ENCODE measurements at regions not wholly inside any gene's neighbourhood (a gene's known extent, or its start where the extent isn't known, plus 50 kb on each side); places are given as distances from the start of the nearest gene placed in this dataset.

DNA sequence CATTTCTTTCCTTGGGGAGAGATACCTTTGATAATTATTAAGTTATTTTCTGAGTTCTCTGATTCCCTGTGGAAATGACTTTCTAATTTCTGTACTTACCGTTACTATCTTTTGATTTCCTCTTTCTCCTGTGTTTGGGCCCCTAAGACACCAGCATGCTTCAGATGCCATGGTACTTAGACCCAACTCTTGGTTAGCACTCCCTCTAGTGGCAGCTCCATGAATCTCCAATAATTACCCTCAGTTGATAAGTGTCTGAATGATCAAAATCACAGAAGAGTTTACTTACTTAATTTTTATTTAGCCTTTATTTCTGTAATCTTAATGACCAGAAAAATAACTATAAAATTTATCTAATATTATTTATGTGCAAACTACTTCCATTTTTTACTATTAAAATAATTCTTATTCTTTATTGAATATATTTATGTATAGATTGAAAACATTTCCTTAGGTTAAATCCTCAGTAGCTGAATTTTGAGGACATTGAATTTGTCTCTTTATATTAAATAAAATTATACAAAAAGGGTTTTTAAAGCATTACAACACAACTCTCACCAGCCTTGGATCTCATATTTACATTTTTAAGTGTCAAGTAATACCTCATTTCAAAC lies 300.4 kb downstream of the KCNS3 start:
- no peaks in the 10 kb centered on the region for H3K36me3 ChIP-seq (ENCODE audit: control insufficient read depth in 2 of 2, insufficient read depth in 2 of 2, low read length in 1 of 2)
- no peak overlapping the region for H3K27ac ChIP-seq (ENCODE audit: low read depth in 2 of 2, low read length in 1 of 2)
- 16% methylated on average over 1 of the region's 1 CpG for WGBS, 2 donors
- peaks cover 0 to 2% of the 10 kb centered on the region in 2 donors for H3K27me3 ChIP-seq (ENCODE audit: control insufficient read depth in 1 of 2, insufficient read depth in 2 of 2, low read length in 2 of 2)
- no peak overlapping the region for H3K4me3 ChIP-seq (ENCODE audit: low read depth in 1 of 2, low read length in 2 of 2)
- H3K9me3 ChIP-seq (ENCODE audit: control insufficient read depth in 2 of 2, insufficient read depth in 1 of 2, low read depth in 1 of 2, low read length in 1 of 2) = no peaks in the 10 kb centered on the region
- H3K4me1 ChIP-seq (ENCODE audit: control insufficient read depth in 2 of 2, insufficient read depth in 2 of 2, low read length in 1 of 2) = no peaks in the 10 kb centered on the region

DNA sequence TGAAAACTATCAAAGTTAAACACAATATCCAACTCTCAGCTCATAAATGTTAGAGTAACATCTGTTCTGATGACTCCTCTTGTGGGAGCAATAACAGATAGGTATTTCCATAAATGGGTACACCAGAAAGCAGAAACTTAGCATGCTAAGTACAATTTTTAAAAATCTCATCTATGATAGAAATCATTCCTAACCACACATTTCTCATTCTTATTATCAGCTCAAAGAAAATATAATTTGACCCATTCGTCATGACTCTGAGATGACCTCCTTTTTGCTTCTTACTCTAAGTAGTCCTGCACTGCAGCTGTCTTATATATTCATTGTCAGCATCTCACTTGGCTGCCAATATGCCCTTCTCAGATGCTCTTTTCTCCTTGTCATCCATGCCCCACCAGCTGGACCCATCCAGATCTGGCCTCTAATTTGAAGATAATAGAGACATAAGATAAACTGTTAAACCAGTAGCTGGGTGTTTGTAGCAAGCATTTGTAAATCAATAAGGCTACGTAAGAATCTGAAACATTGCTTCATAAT lies 298.3 kb downstream of the KCNS3 start:
- no peaks in the 10 kb centered on the region for H3K27me3 ChIP-seq (ENCODE audit: control insufficient read depth in 1 of 2, insufficient read depth in 2 of 2, low read length in 2 of 2)
- no peak overlapping the region for H3K27ac ChIP-seq (ENCODE audit: low read depth in 2 of 2, low read length in 1 of 2)
- no peaks in the 10 kb centered on the region for H3K4me1 ChIP-seq (ENCODE audit: control insufficient read depth in 2 of 2, insufficient read depth in 2 of 2, low read length in 1 of 2)
- WGBS, 2 donors = 83 to 85% methylated on average over 2 of the region's 2 CpGs
- H3K4me3 ChIP-seq (ENCODE audit: low read depth in 1 of 2, low read length in 2 of 2) = no peak overlapping the region
- no peaks in the 10 kb centered on the region for H3K36me3 ChIP-seq (ENCODE audit: control insufficient read depth in 2 of 2, insufficient read depth in 2 of 2, low read length in 1 of 2)
- H3K9me3 ChIP-seq (ENCODE audit: control insufficient read depth in 2 of 2, insufficient read depth in 1 of 2, low read depth in 1 of 2, low read length in 1 of 2) = no peaks in the 10 kb centered on the region

DNA sequence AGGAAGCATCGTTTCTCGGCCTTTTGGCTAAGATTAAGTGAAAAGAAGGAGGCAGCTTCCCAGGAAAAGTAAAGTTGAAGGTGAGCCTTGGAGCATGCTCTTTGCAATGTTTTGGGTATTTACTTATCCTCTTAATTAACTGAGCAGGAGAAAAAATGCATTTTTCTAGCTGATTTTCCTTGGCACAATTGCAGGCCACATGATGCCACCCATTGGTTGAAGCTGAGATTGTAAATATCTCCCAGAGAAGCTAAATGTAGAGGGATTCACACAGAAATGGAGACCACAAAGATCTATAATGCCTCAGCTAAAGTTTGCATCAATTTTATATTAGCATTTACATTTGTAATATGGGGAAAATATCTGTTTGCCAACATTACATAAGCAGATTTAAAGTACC lies 294.1 kb downstream of the KCNS3 start:
- WGBS, 2 donors = 86 to 95% methylated on average over 2 of the region's 2 CpGs
- no peak overlapping the region for H3K27ac ChIP-seq (ENCODE audit: low read depth in 2 of 2, low read length in 1 of 2)
- no peaks in the 10 kb centered on the region for H3K9me3 ChIP-seq (ENCODE audit: control insufficient read depth in 2 of 2, insufficient read depth in 1 of 2, low read depth in 1 of 2, low read length in 1 of 2)
- peaks cover 0 to 3% of the 10 kb centered on the region in 2 donors for H3K27me3 ChIP-seq (ENCODE audit: control insufficient read depth in 1 of 2, insufficient read depth in 2 of 2, low read length in 2 of 2)
- no peaks in the 10 kb centered on the region for H3K36me3 ChIP-seq (ENCODE audit: control insufficient read depth in 2 of 2, insufficient read depth in 2 of 2, low read length in 1 of 2)
- H3K4me1 ChIP-seq (ENCODE audit: control insufficient read depth in 2 of 2, insufficient read depth in 2 of 2, low read length in 1 of 2) = no peaks in the 10 kb centered on the region
- H3K4me3 ChIP-seq (ENCODE audit: low read depth in 1 of 2, low read length in 2 of 2) = no peak overlapping the region

DNA sequence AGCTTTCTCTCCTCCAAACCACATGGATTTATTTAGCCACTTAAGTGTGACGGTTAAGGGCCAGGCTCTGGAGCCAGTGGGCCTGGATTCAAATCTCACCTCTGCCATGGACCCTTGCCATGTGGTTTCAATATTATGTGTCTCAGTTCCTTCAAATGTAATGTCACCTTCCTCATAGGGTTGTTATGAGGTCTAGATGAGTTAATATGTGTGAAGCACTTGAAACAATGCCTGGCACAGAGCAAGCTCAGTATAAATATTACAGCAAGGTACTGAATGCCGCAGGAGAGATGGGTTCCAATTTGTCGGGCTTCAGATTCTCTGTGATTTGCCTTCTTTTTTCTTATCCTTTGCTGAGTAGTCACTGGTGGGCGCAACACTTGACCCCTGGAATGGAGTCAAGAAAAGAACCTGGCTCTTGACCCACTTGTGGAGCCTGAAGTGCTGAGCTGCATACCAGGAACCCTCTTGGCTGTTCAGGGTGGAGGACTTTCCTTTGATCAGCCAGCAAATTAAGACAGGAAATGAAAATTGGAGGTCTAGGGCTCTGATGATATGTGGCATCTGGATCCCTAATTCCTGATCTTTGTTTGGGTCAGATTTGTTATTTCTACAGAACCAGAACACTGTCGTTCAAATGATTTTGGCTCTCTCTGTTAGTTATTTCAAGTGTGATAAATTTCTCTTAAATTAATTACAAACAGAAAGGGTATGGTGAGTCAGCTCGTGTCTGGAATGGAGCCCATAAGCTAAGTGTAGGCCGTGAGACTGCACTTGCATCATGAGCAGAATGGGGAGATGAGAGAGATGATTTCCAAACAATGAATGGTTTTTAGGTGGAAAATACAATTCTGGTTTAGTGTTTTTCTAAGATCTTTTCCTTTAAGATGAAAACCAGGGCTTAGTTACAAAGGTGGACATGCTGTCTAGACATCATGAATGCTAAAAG lies 293.0 kb downstream of the KCNS3 start:
- H3K36me3 ChIP-seq (ENCODE audit: control insufficient read depth in 2 of 2, insufficient read depth in 2 of 2, low read length in 1 of 2) = no peaks in the 10 kb centered on the region
- H3K4me3 ChIP-seq (ENCODE audit: low read depth in 1 of 2, low read length in 2 of 2) = no peak overlapping the region
- peaks cover 0 to 4% of the 10 kb centered on the region in 2 donors for H3K27me3 ChIP-seq (ENCODE audit: control insufficient read depth in 1 of 2, insufficient read depth in 2 of 2, low read length in 2 of 2)
- no peaks in the 10 kb centered on the region for H3K9me3 ChIP-seq (ENCODE audit: control insufficient read depth in 2 of 2, insufficient read depth in 1 of 2, low read depth in 1 of 2, low read length in 1 of 2)
- 48 to 56% methylated on average over 7 of the region's 7 CpGs for WGBS, 2 donors
- H3K4me1 ChIP-seq (ENCODE audit: control insufficient read depth in 2 of 2, insufficient read depth in 2 of 2, low read length in 1 of 2) = no peaks in the 10 kb centered on the region
- peak overlapping the region in 1 of 2 donors; percentile 13 for H3K27ac ChIP-seq (ENCODE audit: low read depth in 2 of 2, low read length in 1 of 2)

DNA sequence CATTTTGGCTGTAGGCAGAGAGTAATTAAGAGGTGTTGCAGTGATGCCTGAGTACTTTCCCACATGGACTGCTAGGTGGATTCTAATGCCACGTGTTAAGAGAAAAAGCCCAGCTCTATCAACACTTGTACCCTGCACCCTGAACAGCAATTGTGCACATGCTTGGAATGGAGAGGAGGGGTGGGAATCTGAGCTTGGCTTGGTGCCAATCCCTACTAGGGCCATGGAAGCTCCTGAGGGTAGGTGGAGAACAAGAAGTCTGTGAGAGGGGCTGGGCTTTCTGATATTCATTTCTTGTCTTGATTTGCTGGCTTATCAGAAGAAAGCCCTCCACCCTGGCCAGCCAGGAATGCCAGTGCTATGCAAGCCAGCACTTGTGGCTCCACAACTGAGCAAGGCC lies 292.2 kb downstream of the KCNS3 start:
- H3K27me3 ChIP-seq (ENCODE audit: control insufficient read depth in 1 of 2, insufficient read depth in 2 of 2, low read length in 2 of 2) = peaks cover 0 to 4% of the 10 kb centered on the region in 2 donors
- 81 to 88% methylated on average over 1 of the region's 1 CpG for WGBS, 2 donors
- no peaks in the 10 kb centered on the region for H3K9me3 ChIP-seq (ENCODE audit: control insufficient read depth in 2 of 2, insufficient read depth in 1 of 2, low read depth in 1 of 2, low read length in 1 of 2)
- H3K27ac ChIP-seq (ENCODE audit: low read depth in 2 of 2, low read length in 1 of 2) = no peak overlapping the region
- no peaks in the 10 kb centered on the region for H3K4me1 ChIP-seq (ENCODE audit: control insufficient read depth in 2 of 2, insufficient read depth in 2 of 2, low read length in 1 of 2)
- no peaks in the 10 kb centered on the region for H3K36me3 ChIP-seq (ENCODE audit: control insufficient read depth in 2 of 2, insufficient read depth in 2 of 2, low read length in 1 of 2)
- H3K4me3 ChIP-seq (ENCODE audit: low read depth in 1 of 2, low read length in 2 of 2) = no peak overlapping the region

DNA sequence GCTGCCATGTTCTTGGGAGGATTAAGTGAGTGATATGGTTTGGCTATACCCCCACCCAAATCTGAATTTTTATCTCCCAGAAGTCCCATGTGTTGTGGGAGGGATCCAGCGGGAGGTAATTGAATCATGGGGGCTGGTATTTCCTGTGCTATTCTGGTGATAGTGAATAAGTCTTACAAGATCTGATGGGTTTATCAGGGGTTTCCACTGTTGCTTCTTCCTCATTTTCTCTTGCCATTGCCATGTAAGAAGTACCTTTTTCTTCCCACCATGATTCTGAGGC lies 291.4 kb downstream of the KCNS3 start:
- 87 to 88% methylated on average over 1 of the region's 1 CpG for WGBS, 2 donors
- Histone ChIP-seq H3K9me3 (ENCODE audit: control insufficient read depth in 2 of 2, insufficient read depth in 1 of 2, low read depth in 1 of 2, low read length in 1 of 2) (no peaks in the 10 kb centered on the region), H3K4me1 (ENCODE audit: control insufficient read depth in 2 of 2, insufficient read depth in 2 of 2, low read length in 1 of 2) (no peaks in the 10 kb centered on the region), H3K4me3 (ENCODE audit: low read depth in 1 of 2, low read length in 2 of 2) (no peak overlapping the region), H3K36me3 (ENCODE audit: control insufficient read depth in 2 of 2, insufficient read depth in 2 of 2, low read length in 1 of 2) (no peaks in the 10 kb centered on the region), H3K27ac (ENCODE audit: low read depth in 2 of 2, low read length in 1 of 2) (no peak overlapping the region), H3K27me3 (ENCODE audit: control insufficient read depth in 1 of 2, insufficient read depth in 2 of 2, low read length in 2 of 2) (peaks cover 0 to 4% of the 10 kb centered on the region in 2 donors)

DNA sequence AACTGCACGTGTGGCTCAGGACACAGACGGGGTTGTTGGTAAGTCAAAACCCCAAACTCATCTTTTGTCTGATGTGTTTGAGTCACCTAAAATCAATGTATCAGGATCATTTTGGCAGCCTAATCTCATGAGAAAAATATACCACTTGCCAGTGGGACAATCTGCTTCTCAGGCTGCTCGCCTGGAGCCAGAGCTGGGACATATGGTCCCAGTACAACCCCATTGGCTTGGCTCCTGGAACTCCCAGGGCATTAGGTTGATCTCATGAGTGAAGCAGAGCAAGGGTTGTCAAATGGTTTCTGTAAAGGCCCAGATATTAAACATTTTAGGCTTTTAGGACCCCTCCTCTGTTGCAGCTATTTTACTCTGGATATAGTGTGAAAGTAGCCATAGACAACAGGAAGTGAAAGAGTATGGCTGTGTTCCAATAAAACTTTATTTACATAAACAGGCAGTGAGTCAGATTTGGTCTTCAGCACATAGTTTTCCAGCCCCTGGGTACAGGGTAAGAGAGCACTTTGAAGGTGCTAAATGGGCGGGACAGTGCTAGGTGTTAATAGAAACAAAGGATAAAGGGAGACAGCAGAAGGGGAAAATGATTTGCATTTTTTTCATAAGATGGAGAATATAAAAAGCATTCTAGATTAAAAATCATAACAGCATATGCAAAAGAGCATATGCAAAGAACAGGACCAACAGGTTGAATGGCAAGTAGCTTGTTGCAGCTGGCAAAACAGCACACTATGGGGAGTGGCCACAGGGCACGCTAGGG lies 290.8 kb downstream of the KCNS3 start:
- WGBS, 2 donors = 82 to 84% methylated on average over 5 of the region's 5 CpGs
- no peaks in the 10 kb centered on the region for H3K4me1 ChIP-seq (ENCODE audit: control insufficient read depth in 2 of 2, insufficient read depth in 2 of 2, low read length in 1 of 2)
- H3K4me3 ChIP-seq (ENCODE audit: low read depth in 1 of 2, low read length in 2 of 2) = no peak overlapping the region

DNA sequence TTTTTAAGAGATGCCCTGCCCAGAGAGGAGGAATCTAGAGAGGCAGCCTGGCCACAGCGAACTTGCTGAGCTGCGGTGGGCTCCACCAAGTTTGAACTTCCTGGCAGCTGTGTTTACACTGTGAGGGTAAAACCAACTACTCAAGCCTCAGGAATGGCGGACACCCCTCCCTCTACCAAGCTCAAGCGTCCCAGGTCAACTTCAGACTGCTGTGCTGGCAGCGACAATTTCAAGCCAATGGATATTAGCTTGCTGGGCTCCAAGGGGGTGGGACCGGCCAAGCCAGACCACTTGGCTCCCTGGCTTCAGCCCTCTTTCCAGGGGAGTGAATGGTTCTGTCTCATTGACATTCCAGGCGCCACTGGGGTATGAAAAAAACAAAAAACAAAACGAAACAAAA lies 289.4 kb downstream of the KCNS3 start:
- WGBS, 2 donors = 75 to 84% methylated on average over 8 of the region's 8 CpGs

More for the DNA sequence above, 290.8 kb downstream of the KCNS3 start:
- Histone ChIP-seq H3K27me3 (ENCODE audit: control insufficient read depth in 1 of 2, insufficient read depth in 2 of 2, low read length in 2 of 2) (peaks cover 0 to 4% of the 10 kb centered on the region in 2 donors), H3K27ac (ENCODE audit: low read depth in 2 of 2, low read length in 1 of 2) (no peak overlapping the region), H3K9me3 (ENCODE audit: control insufficient read depth in 2 of 2, insufficient read depth in 1 of 2, low read depth in 1 of 2, low read length in 1 of 2) (no peaks in the 10 kb centered on the region), H3K36me3 (ENCODE audit: control insufficient read depth in 2 of 2, insufficient read depth in 2 of 2, low read length in 1 of 2) (no peaks in the 10 kb centered on the region)

DNA sequence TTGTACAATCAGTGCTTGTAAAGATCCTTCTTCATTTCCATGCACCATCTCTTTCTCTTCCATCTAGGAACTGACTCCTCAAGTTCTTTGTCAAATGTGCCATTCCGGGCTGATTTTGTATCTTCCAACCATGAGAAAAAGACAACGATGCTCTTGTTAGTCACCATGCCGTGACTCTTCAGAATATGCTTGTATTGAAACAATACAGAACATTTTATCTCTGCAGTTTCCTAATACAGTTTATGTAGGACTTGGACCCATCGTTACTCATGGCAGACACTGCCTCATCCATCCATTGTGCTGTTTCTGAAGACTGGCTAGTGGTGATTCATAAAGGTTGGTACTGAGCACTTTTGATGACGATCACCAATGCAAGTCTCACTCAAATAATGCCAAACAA lies 283.2 kb downstream of the KCNS3 start:
- no peaks in the 10 kb centered on the region for H3K9me3 ChIP-seq (ENCODE audit: control insufficient read depth in 2 of 2, insufficient read depth in 1 of 2, low read depth in 1 of 2, low read length in 1 of 2)
- H3K27me3 ChIP-seq (ENCODE audit: control insufficient read depth in 1 of 2, insufficient read depth in 2 of 2, low read length in 2 of 2) = peaks cover 0 to 3% of the 10 kb centered on the region in 2 donors
- H3K27ac ChIP-seq (ENCODE audit: low read depth in 2 of 2, low read length in 1 of 2) = no peak overlapping the region
- H3K36me3 ChIP-seq (ENCODE audit: control insufficient read depth in 2 of 2, insufficient read depth in 2 of 2, low read length in 1 of 2) = no peaks in the 10 kb centered on the region
- no peak overlapping the region for H3K4me3 ChIP-seq (ENCODE audit: low read depth in 1 of 2, low read length in 2 of 2)
- 91 to 92% methylated on average over 5 of the region's 5 CpGs for WGBS, 2 donors
- H3K4me1 ChIP-seq (ENCODE audit: control insufficient read depth in 2 of 2, insufficient read depth in 2 of 2, low read length in 1 of 2) = no peaks in the 10 kb centered on the region

More for the DNA sequence above, 289.4 kb downstream of the KCNS3 start:
- Histone ChIP-seq H3K27me3 (ENCODE audit: control insufficient read depth in 1 of 2, insufficient read depth in 2 of 2, low read length in 2 of 2) (peaks cover 0 to 4% of the 10 kb centered on the region in 2 donors), H3K4me3 (ENCODE audit: low read depth in 1 of 2, low read length in 2 of 2) (no peak overlapping the region), H3K4me1 (ENCODE audit: control insufficient read depth in 2 of 2, insufficient read depth in 2 of 2, low read length in 1 of 2) (no peaks in the 10 kb centered on the region), H3K9me3 (ENCODE audit: control insufficient read depth in 2 of 2, insufficient read depth in 1 of 2, low read depth in 1 of 2, low read length in 1 of 2) (no peaks in the 10 kb centered on the region), H3K27ac (ENCODE audit: low read depth in 2 of 2, low read length in 1 of 2) (no peak overlapping the region), H3K36me3 (ENCODE audit: control insufficient read depth in 2 of 2, insufficient read depth in 2 of 2, low read length in 1 of 2) (no peaks in the 10 kb centered on the region)
